NCI-H2107 treated with DMSO at 0.1 percent for 48 hours (cell line): ENCODE measurements at regions not wholly inside any gene's neighbourhood (a gene's known extent, or its start where the extent isn't known, plus 50 kb on each side); places are given as distances from the start of the nearest gene placed in this dataset.
"Not testable (repeated sequence)": the region's sequence is repeated elsewhere in the genome, so short reads cannot be mapped to it uniquely, and the experiment has no call there.

Experiments
- DNase-seq: peaks from one replicate; lab custom pipeline; 2025; ENCODE audit not compliant: unreplicated experiment; lab: John Stamatoyannopoulos, UW

GRCh38 chr2:59827677-59828076, 725.8 kb downstream of the BCL11A start:
- DNase-seq = no peak

GRCh38 chr2:59826177-59826576, 727.3 kb downstream of the BCL11A start:
- no peak for DNase-seq

GRCh38 chr2:59824314-59824713, 729.1 kb downstream of the BCL11A start:
- no peak for DNase-seq

GRCh38 chr2:59816075-59816474, 737.4 kb downstream of the BCL11A start:
- DNase-seq = no peak

GRCh38 chr2:59810283-59810682, 743.2 kb downstream of the BCL11A start:
- DNase-seq = not testable (repeated sequence)

- no peak for DNase-seq
These were observed 747.0 kb downstream of the BCL11A start for GRCh38 chr2:59806486-59806885.

GRCh38 chr2:59804732-59805131, 748.7 kb downstream of the BCL11A start:
- DNase-seq = no peak

GRCh38 chr2:59803586-59803985, 749.9 kb downstream of the BCL11A start:
- no peak for DNase-seq

GRCh38 chr2:59798687-59799232, 754.7 kb downstream of the BCL11A start:
- DNase-seq = no peak

- DNase-seq = no peak
These were observed 762.3 kb downstream of the BCL11A start for GRCh38 chr2:59791004-59791618.

GRCh38 chr2:59790186-59791003, 763.1 kb downstream of the BCL11A start:
- DNase-seq = no peak

- DNase-seq = no peak
These were observed 763.9 kb downstream of the BCL11A start for GRCh38 chr2:59789523-59789922.

GRCh38 chr2:59787095-59787494, 766.4 kb downstream of the BCL11A start:
- no peak for DNase-seq

- DNase-seq = no peak
These were observed 766.8 kb downstream of the BCL11A start for GRCh38 chr2:59786684-59787083.

GRCh38 chr2:59779571-59779970, 773.9 kb downstream of the BCL11A start:
- DNase-seq = no peak

GRCh38 chr2:59777120-59777519, 776.3 kb downstream of the BCL11A start:
- DNase-seq = no peak

GRCh38 chr2:59776726-59777008, 776.8 kb downstream of the BCL11A start:
- no peak for DNase-seq

- no peak for DNase-seq
These were observed 778.5 kb downstream of the BCL11A start for GRCh38 chr2:59774821-59775433.

- no peak for DNase-seq
These were observed 782.8 kb downstream of the BCL11A start for GRCh38 chr2:59770651-59771050.

- no peak for DNase-seq
These were observed 791.5 kb downstream of the BCL11A start for GRCh38 chr2:59761966-59762365.

GRCh38 chr2:59756150-59756549, 797.3 kb downstream of the BCL11A start:
- DNase-seq = no peak
